ENCODE measurements at regions not wholly inside any gene's neighbourhood (a gene's known extent, or its start where the extent isn't known, plus 50 kb on each side); places are given as distances from the start of the nearest gene placed in this dataset.

- Histone ChIP-seq H3K36me3 (ENCODE audit: control insufficient read depth, insufficient read depth, low read length) (no peaks in the 10 kb centered on the region), H3K4me1 (ENCODE audit: control insufficient read depth, insufficient read depth, low read length) (no peaks in the 10 kb centered on the region), H3K9me3 (ENCODE audit: control insufficient read depth, insufficient read depth, low read length) (peaks cover 4% of the 10 kb centered on the region; the same call in 1 of the 2 replicates), H3K4me3 (ENCODE audit: low read depth, low read length) (no peak overlapping the region), H3K27me3 (ENCODE audit: control insufficient read depth, insufficient read depth, low read length) (no peaks in the 10 kb centered on the region), H3K9ac (ENCODE audit: low read depth, low read length) (no peak overlapping the region), H3K27ac (ENCODE audit: low read depth, low read length) (no peak overlapping the region)
Observed at GRCh38 chr9:22580788-22581187, 134.2 kb downstream of the DMRTA1 start.

DNA sequence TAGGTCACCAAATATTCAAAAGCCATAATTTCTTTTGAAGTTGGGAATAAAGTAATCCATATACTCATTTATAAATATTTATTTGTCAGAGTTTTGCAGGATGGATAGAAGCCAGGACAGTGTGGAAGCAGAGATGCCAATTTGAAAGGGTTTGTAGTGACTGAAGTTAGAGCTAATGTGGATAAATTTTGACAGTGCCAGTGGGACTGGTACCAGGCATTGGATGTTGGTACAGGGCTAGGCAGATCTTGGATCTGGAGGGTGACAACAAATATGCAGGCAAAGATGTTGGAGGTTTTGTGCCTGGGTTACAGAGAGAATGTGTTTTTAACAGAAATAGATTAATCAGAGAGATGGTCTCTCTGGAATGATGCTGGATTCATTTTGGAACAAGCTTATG lies 135.6 kb downstream of the DMRTA1 start:
- H3K27me3 ChIP-seq (ENCODE audit: control insufficient read depth, insufficient read depth, low read length): no peaks in the 10 kb centered on the region
- no peaks in the 10 kb centered on the region for H3K4me1 ChIP-seq (ENCODE audit: control insufficient read depth, insufficient read depth, low read length)
- H3K4me3 ChIP-seq (ENCODE audit: low read depth, low read length): no peak overlapping the region
- H3K27ac ChIP-seq (ENCODE audit: low read depth, low read length): no peak overlapping the region
- no peaks in the 10 kb centered on the region for H3K36me3 ChIP-seq (ENCODE audit: control insufficient read depth, insufficient read depth, low read length)
- peaks cover 4% of the 10 kb centered on the region; the same call in 1 of the 2 replicates for H3K9me3 ChIP-seq (ENCODE audit: control insufficient read depth, insufficient read depth, low read length)
- no peak overlapping the region for H3K9ac ChIP-seq (ENCODE audit: low read depth, low read length)

DNA sequence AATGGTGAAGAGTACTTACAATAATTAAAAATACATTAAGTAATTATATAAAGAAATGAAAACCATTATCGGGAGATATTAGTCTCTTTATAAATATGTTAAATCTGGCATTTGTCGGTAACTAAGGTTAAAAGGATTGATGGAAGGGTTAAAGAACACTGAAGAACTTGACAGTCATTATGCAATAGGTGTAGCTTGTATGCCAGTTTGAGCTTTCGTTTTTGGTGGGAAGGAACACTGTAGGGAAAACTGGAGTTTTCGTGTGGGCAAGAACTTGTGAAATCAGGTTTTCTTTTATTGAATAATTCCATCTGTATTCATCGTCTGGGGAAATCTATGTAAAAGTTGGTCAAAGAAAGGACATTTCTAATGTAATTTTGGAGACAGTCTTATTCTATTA lies 142.3 kb downstream of the DMRTA1 start:
- Histone ChIP-seq H3K27me3 (ENCODE audit: control insufficient read depth, insufficient read depth, low read length) (no peaks in the 10 kb centered on the region), H3K4me3 (ENCODE audit: low read depth, low read length) (no peak overlapping the region), H3K9ac (ENCODE audit: low read depth, low read length) (no peak overlapping the region), H3K36me3 (ENCODE audit: control insufficient read depth, insufficient read depth, low read length) (no peaks in the 10 kb centered on the region), H3K27ac (ENCODE audit: low read depth, low read length) (no peak overlapping the region), H3K4me1 (ENCODE audit: control insufficient read depth, insufficient read depth, low read length) (0 out of 2 replicates have a peak, but pooled peaks cover 8% of the 10 kb centered on the region), H3K9me3 (ENCODE audit: control insufficient read depth, insufficient read depth, low read length) (no peaks in the 10 kb centered on the region)

- Histone ChIP-seq H3K27me3 (ENCODE audit: control insufficient read depth, insufficient read depth, low read length) (no peaks in the 10 kb centered on the region), H3K4me3 (ENCODE audit: low read depth, low read length) (no peak overlapping the region), H3K36me3 (ENCODE audit: control insufficient read depth, insufficient read depth, low read length) (no peaks in the 10 kb centered on the region), H3K4me1 (ENCODE audit: control insufficient read depth, insufficient read depth, low read length) (0 out of 2 replicates have a peak, but pooled peaks cover 8% of the 10 kb centered on the region), H3K27ac (ENCODE audit: low read depth, low read length) (no peak overlapping the region), H3K9ac (ENCODE audit: low read depth, low read length) (no peak overlapping the region), H3K9me3 (ENCODE audit: control insufficient read depth, insufficient read depth, low read length) (no peaks in the 10 kb centered on the region)
Observed at GRCh38 chr9:22590336-22591033, 143.9 kb downstream of the DMRTA1 start.

- Histone ChIP-seq H3K27me3 (ENCODE audit: control insufficient read depth, insufficient read depth, low read length) (no peaks in the 10 kb centered on the region), H3K9me3 (ENCODE audit: control insufficient read depth, insufficient read depth, low read length) (no peaks in the 10 kb centered on the region), H3K4me3 (ENCODE audit: low read depth, low read length) (no peak overlapping the region), H3K27ac (ENCODE audit: low read depth, low read length) (no peak overlapping the region), H3K36me3 (ENCODE audit: control insufficient read depth, insufficient read depth, low read length) (no peaks in the 10 kb centered on the region), H3K9ac (ENCODE audit: low read depth, low read length) (no peak overlapping the region), H3K4me1 (ENCODE audit: control insufficient read depth, insufficient read depth, low read length) (peaks cover 16% of the 10 kb centered on the region; the same call in 1 of the 2 replicates)
Observed at GRCh38 chr9:22595805-22596204, 149.2 kb downstream of the DMRTA1 start.

- H3K36me3 ChIP-seq (ENCODE audit: control insufficient read depth, insufficient read depth, low read length): no peaks in the 10 kb centered on the region
- no peaks in the 10 kb centered on the region for H3K27me3 ChIP-seq (ENCODE audit: control insufficient read depth, insufficient read depth, low read length)
- H3K27ac ChIP-seq (ENCODE audit: low read depth, low read length): no peak overlapping the region
- no peaks in the 10 kb centered on the region for H3K4me1 ChIP-seq (ENCODE audit: control insufficient read depth, insufficient read depth, low read length)
- no peak overlapping the region for H3K9ac ChIP-seq (ENCODE audit: low read depth, low read length)
- H3K9me3 ChIP-seq (ENCODE audit: control insufficient read depth, insufficient read depth, low read length): no peaks in the 10 kb centered on the region
- H3K4me3 ChIP-seq (ENCODE audit: low read depth, low read length): no peak overlapping the region
Observed at GRCh38 chr9:22617156-22617555, 170.5 kb downstream of the DMRTA1 start.

- Histone ChIP-seq H3K9me3 (ENCODE audit: control insufficient read depth, insufficient read depth, low read length) (no peaks in the 10 kb centered on the region), H3K9ac (ENCODE audit: low read depth, low read length) (no peak overlapping the region), H3K4me1 (ENCODE audit: control insufficient read depth, insufficient read depth, low read length) (peaks cover 7% of the 10 kb centered on the region), H3K27ac (ENCODE audit: low read depth, low read length) (no peak overlapping the region), H3K4me3 (ENCODE audit: low read depth, low read length) (no peak overlapping the region), H3K27me3 (ENCODE audit: control insufficient read depth, insufficient read depth, low read length) (no peaks in the 10 kb centered on the region), H3K36me3 (ENCODE audit: control insufficient read depth, insufficient read depth, low read length) (no peaks in the 10 kb centered on the region)
Observed at GRCh38 chr9:22622815-22623214, 176.2 kb downstream of the DMRTA1 start.

GRCh38 chr9:22623236-22623635 lies 176.6 kb downstream of the DMRTA1 start:
- Histone ChIP-seq H3K9ac (ENCODE audit: low read depth, low read length) (no peak overlapping the region), H3K27ac (ENCODE audit: low read depth, low read length) (no peak overlapping the region), H3K27me3 (ENCODE audit: control insufficient read depth, insufficient read depth, low read length) (no peaks in the 10 kb centered on the region), H3K36me3 (ENCODE audit: control insufficient read depth, insufficient read depth, low read length) (no peaks in the 10 kb centered on the region), H3K4me1 (ENCODE audit: control insufficient read depth, insufficient read depth, low read length) (peaks cover 7% of the 10 kb centered on the region), H3K9me3 (ENCODE audit: control insufficient read depth, insufficient read depth, low read length) (no peaks in the 10 kb centered on the region), H3K4me3 (ENCODE audit: low read depth, low read length) (no peak overlapping the region)

DNA sequence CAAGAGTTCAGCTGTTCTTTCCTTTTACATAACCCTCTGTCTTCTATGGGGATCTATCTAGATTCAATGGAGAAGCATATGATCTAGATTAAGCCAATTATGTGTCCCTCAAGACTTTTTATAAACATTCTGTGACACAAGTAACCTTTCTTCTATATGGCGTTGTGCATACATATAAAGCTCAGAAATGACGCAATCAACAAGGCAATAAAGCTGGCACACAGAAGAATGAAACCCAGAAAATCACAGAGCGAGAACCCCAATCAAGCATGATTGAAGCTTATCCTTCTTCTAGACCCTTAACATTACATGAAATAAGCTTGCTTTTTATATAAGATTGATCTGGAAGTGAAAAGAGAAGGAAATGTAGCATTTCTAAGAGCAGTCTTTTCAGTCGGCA lies 178.9 kb downstream of the DMRTA1 start:
- Histone ChIP-seq H3K27ac (ENCODE audit: low read depth, low read length) (no peak overlapping the region), H3K4me1 (ENCODE audit: control insufficient read depth, insufficient read depth, low read length) (peaks cover 21% of the 10 kb centered on the region), H3K27me3 (ENCODE audit: control insufficient read depth, insufficient read depth, low read length) (no peaks in the 10 kb centered on the region), H3K9me3 (ENCODE audit: control insufficient read depth, insufficient read depth, low read length) (no peaks in the 10 kb centered on the region), H3K4me3 (ENCODE audit: low read depth, low read length) (no peak overlapping the region), H3K9ac (ENCODE audit: low read depth, low read length) (no peak overlapping the region), H3K36me3 (ENCODE audit: control insufficient read depth, insufficient read depth, low read length) (no peaks in the 10 kb centered on the region)

GRCh38 chr9:22643541-22643940 lies 196.9 kb downstream of the DMRTA1 start:
- Histone ChIP-seq H3K9ac (ENCODE audit: low read depth, low read length) (no peak overlapping the region), H3K4me1 (ENCODE audit: control insufficient read depth, insufficient read depth, low read length) (no peaks in the 10 kb centered on the region), H3K4me3 (ENCODE audit: low read depth, low read length) (no peak overlapping the region), H3K9me3 (ENCODE audit: control insufficient read depth, insufficient read depth, low read length) (no peaks in the 10 kb centered on the region), H3K36me3 (ENCODE audit: control insufficient read depth, insufficient read depth, low read length) (no peaks in the 10 kb centered on the region), H3K27ac (ENCODE audit: low read depth, low read length) (no peak overlapping the region), H3K27me3 (ENCODE audit: control insufficient read depth, insufficient read depth, low read length) (no peaks in the 10 kb centered on the region)

DNA sequence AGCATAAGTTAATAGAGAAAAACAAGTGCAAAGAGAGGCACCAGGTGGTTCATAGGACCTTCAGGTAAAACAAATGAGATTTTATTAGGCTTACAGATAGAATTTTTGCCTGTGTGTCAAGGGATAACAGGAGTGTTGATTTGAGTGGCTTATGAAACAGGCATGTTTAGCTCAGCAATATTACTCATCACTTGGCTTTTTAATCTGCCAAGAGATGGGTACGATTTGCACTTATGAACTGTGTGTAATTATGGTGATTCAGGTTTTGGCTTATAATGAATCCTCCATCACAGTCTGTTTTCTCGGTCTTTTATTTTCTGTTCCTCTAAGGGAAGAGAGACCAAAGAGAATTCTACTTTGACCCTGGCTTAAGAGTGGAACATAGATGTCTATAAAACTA lies 199.3 kb downstream of the DMRTA1 start:
- Histone ChIP-seq H3K36me3 (ENCODE audit: control insufficient read depth, insufficient read depth, low read length) (no peaks in the 10 kb centered on the region), H3K4me1 (ENCODE audit: control insufficient read depth, insufficient read depth, low read length) (no peaks in the 10 kb centered on the region), H3K4me3 (ENCODE audit: low read depth, low read length) (no peak overlapping the region), H3K27me3 (ENCODE audit: control insufficient read depth, insufficient read depth, low read length) (no peaks in the 10 kb centered on the region), H3K27ac (ENCODE audit: low read depth, low read length) (no peak overlapping the region), H3K9ac (ENCODE audit: low read depth, low read length) (no peak overlapping the region), H3K9me3 (ENCODE audit: control insufficient read depth, insufficient read depth, low read length) (no peaks in the 10 kb centered on the region)

Data from HUES48 (cell line).